Astrocyte of the hippocampus (primary cell): ENCODE measurements at regions not wholly inside any gene's neighbourhood (a gene's known extent, or its start where the extent isn't known, plus 50 kb on each side); places are given as distances from the start of the nearest gene placed in this dataset.
"Not testable (repeated sequence)": the region's sequence is repeated elsewhere in the genome, so short reads cannot be mapped to it uniquely, and the experiment has no call there.

Experiments used
- DNase-seq: peaks from one replicate; pipeline ENCODE4 v3.0.0; 2011; ENCODE audit warnings: low read depth, low spot score

GRCh38 chr6:68024570-68025269, 610.4 kb upstream of the ADGRB3 start:
- no peak for DNase-seq

DNA sequence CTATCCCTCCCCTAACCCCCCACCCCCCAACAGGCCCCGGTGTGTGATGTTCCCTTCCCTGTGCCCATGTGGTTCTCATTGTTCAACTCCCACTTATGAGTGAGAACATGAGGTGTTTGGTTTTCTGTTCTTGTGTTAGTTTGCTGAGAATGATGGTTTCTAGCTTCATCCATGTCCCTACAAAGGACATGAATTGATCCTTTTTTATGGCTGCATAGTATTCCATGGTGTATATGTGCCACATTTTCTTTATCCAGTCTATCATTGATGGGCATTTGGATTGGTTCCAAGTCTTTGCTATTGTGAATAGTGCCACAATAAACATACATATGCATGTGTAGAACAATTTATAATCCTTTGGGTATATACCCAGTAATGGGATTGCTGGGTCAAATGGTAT, 612.1 kb upstream of the ADGRB3 start:
- DNase-seq: not testable (repeated sequence)

- no peak for DNase-seq
These were observed 621.1 kb upstream of the ADGRB3 start for GRCh38 chr6:68013780-68014515.

GRCh38 chr6:68012822-68013221, 622.3 kb upstream of the ADGRB3 start:
- DNase-seq: no peak

DNA sequence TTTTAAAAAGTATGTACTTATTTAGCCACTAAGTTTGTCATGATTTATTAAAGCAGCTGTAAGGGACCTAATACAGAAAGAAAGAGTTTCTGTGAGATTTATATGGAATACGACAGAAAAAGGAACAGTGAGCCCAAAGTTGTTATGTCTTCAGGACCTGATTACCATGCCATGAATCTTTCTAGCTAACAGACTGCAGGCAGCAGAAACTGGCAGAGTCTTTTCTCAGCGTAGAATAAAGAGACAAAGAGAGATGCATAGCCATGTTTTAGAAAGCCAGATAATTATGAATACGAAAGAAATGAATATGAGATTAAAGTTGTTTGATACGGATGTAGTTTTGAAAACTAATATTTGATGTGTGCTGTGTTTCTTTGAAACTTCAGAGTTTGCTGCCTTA, 624.1 kb upstream of the ADGRB3 start:
- no peak for DNase-seq

DNA sequence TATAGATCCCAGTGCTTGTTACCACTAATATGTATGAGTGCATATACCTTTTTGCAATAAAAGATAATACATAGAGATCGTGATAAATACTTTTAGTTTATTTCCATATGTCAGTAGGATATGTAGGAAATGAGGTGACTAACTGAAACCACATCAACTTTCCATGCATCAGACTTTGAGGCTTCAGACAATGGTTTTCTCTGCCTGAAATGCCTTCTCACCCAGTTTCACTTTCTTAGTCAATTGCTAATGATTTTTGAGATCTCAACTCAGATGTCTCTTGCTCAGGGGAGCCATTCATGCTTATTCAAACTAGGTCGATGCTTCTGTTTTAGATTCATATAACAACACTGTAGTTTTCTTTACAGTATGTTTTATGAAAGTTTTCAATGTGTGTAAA, 626.6 kb upstream of the ADGRB3 start:
- peak; percentile 16 for DNase-seq

GRCh38 chr6:68007717-68008116, 627.4 kb upstream of the ADGRB3 start:
- DNase-seq: no peak

- no peak for DNase-seq
These were observed 648.3 kb upstream of the ADGRB3 start for GRCh38 chr6:67986694-67987232.

- DNase-seq: no peak
These were observed 658.6 kb upstream of the ADGRB3 start for GRCh38 chr6:67976486-67976885.

- DNase-seq: no peak
These were observed 660.2 kb upstream of the ADGRB3 start for GRCh38 chr6:67974931-67975330.

- no peak for DNase-seq
These were observed 663.3 kb upstream of the ADGRB3 start for GRCh38 chr6:67971812-67972211.

DNA sequence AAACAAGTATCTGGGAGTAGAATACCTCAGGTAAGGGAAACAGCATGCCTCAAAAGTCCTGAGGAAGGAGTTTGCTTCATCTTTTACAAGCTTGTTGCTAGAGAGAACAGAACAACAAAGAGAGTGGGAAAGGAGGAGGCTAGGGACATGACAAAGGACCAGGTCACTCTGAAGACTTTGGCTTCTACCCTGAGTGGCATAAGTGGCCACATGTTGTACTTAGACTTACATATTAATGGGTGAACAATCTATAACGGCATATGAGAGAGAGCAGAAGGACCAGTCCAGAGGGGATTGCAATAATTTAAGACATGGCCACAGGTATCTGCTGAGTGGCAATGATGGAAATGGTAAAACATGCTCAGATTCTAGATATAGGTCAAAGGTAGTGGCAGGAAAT, 668.3 kb upstream of the ADGRB3 start:
- DNase-seq: no peak

GRCh38 chr6:67956352-67956751, 678.7 kb upstream of the ADGRB3 start:
- DNase-seq: no peak

GRCh38 chr6:67952948-67953347, 682.1 kb upstream of the ADGRB3 start:
- no peak for DNase-seq

DNA sequence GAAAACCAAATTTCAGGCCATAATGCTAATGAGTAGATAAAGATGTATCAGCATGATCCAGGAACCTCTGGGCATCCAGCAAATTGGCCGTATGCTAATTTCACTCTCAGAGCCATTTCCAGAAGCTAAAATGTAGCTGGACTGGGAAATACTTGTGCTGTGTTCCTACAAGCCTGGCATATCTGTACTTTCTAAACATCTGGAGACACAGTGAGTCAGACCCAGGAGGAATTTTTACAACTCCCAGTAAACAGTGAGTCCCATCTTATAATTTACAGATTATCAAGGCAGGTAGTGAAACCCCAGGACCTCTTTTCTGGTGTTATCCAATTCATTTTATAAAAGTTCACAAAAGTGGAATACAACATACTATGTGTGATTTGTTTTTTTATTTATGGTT, 683.0 kb upstream of the ADGRB3 start:
- peak; percentile 2 for DNase-seq

DNA sequence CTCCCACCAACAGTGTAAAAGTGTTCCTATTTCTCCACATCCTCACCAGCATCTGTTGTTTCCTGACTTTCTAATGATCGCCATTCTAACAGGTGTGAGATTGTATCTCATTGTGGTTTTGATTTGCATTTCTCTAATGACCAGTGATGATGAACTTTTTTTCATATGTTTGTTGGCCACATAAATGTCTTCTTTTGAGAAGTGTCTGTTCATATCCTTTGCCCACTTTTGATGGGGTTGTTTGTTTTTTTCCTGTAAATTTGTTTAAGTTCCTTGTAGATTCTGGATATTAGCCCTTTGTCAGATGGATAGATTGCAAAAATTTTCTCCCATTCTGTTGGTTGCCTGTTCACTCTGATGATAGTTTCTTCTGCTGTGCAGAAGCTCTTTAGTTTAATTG, 687.3 kb upstream of the ADGRB3 start:
- DNase-seq: not testable (repeated sequence)

DNA sequence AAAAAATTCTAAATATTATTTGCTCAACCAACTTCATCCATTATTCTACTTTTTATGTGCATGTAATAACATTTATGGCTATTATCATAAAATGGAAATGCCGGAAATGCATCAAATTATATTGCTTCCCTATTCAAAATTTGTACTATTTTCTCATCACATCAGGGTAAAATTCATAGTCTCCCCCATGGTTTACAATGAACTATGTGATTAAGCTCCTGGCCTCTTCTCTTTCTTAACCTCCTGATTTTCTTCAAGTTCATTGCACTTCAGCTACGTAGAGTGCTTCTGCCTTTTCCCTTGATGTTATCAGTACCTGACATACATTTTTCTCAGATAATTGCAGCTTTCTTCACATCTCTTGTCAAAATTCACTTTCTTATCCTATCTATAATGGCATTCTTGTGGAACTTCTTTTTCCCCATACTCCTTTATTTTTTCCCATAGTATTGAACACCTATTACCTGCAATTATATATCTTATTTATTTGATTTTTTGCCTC, 699.1 kb upstream of the ADGRB3 start:
- no peak for DNase-seq

DNA sequence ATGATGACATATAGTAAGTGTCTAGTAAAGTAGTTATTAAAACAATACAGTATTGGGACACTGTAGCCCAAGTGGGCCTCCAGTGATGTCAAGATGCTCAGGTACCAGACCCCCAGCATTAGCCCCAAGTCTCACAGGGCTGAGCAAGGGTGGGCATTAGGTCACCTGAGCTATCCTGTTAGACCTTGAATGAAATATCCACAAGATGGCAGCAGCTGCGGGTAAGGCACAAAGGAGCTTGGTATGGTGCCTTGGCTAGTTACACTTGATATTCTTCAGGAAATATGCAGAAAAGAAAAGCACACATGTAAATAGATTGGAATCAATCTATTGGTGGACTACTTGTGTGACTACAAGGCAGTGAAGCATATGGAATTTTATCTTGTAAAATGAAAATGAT, 701.8 kb upstream of the ADGRB3 start:
- no peak for DNase-seq

DNA sequence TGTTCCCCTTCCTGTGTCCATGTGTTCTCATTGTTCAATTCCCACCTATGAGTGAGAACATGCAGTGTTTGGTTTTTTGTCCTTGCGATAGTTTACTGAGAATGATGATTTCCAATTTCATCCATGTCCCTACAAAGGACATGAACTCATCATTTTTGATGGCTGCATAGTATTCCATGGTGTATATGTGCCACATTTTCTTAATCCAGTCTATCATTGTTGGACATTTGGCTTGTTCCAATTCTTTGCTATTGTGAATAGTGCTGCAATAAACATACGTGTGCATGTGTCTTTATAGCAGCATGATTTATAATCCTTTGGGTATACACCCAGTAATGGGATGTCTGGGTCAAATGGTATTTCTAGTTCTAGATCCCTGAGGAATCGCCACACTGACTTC, 712.5 kb upstream of the ADGRB3 start:
- DNase-seq: not testable (repeated sequence)

DNA sequence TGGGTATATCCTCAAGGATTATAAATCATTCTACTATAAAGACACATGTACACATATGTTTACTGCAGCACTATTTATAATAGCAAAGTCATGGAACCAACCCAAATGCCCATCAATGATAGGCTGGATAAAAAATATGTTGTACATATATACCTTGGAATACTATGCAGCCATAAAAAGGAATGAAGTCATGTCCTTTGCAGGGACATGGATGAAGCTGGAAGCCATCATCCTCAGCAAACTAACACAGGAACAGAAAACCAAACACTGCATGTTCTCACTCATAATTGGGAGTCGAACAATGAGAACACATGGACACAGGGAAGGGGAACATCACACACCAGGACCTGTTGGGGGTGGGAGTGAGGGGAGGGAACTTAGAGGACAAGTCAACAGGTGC, 715.0 kb upstream of the ADGRB3 start:
- not testable (repeated sequence) for DNase-seq

GRCh38 chr6:67916399-67916798, 718.7 kb upstream of the ADGRB3 start:
- DNase-seq: peak; percentile 79

DNA sequence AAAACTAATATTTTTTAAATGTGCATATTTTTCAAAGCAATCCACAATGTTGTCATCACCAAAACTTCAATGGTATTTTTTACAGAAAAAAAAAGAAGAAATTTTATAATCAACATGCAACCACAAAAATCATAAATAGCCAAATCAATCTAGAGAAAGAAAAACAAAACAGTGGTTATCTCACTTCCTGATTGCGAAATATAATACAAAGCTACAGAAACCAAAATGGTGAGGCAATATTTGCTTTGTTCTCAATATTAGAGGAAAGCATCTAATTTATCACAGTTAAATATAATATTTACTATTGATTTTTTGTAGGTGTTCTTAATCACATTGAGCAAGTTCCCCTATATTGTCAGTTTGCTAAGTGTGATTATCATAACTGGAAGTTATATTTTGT, 720.7 kb upstream of the ADGRB3 start:
- no peak for DNase-seq

GRCh38 chr6:67909354-67909753, 725.7 kb upstream of the ADGRB3 start:
- DNase-seq: no peak
